NCI-H1417 (cell line): ENCODE measurements at regions not wholly inside any gene's neighbourhood (a gene's known extent, or its start where the extent isn't known, plus 50 kb on each side); places are given as distances from the start of the nearest gene placed in this dataset.

Experiments used
- DNase-seq, 3 experiments: peaks; one replicate each; lab custom pipeline; 2025; lab: John Stamatoyannopoulos, UW

- no peak for DNase-seq
These were observed 474.8 kb downstream of the KCNJ2 start for GRCh38 chr17:70644096-70644495.

DNA sequence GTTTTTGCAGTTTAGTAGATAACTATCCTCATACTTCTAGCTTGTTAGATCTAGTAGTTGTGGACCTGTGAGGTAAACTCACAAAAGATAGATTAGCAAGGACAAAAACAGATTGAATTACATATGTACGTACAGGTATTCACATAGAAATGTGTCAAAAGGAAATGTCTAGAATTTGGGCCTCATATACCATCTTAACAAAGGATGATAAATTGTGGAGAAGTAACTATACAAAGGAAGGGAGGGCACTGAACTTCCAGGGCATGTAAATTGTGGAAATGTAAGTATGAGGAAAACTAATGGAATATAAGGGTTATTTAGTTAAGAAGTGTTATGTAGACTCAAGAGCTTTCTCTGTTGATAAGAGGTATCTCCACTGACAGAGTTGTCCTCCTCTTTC, 477.3 kb downstream of the KCNJ2 start:
- DNase-seq = no peak

GRCh38 chr17:70648166-70648565, 478.8 kb downstream of the KCNJ2 start:
- no peak for DNase-seq

GRCh38 chr17:70653850-70654249, 484.5 kb downstream of the KCNJ2 start:
- DNase-seq = no peak

- no peak for DNase-seq
These were observed 485.4 kb downstream of the KCNJ2 start for GRCh38 chr17:70654706-70655105.

DNA sequence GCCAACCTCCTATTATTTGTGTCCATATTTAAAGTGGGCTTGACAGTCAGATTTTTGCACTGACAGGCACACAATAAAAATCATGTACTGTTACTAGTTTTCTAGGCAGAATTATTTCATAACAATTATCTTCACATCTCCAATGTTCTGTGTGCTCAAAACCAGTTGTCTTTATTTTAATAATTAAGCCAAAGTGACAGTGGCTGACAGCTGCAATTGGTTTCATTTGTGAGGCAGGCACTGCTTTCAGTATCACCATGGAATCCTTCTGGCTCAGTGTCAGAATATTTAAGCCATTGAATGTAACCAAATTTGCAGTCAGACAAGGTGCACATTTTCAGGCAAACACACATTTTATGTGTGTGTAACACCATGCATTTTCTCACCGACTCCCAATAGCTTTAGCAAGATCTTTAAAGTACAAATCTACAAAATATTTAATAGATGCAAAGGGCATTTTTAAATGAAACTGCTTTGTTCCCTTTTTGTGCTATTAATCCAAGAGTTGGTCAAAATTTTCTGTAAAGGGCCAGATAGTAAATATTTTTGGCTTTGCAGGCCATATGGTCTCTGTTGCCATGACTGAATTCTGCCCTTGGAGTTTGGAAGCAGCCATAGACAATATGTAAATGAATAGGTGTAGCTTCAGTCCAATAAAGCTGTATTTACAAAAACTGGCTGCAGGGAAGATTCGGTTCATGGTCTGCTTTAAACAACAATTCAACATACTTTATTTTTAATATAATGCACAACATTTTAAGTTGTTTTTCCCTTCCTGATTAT, 486.0 kb downstream of the KCNJ2 start:
- DNase-seq = peak in 1 of 3 experiments; percentile 58

DNA sequence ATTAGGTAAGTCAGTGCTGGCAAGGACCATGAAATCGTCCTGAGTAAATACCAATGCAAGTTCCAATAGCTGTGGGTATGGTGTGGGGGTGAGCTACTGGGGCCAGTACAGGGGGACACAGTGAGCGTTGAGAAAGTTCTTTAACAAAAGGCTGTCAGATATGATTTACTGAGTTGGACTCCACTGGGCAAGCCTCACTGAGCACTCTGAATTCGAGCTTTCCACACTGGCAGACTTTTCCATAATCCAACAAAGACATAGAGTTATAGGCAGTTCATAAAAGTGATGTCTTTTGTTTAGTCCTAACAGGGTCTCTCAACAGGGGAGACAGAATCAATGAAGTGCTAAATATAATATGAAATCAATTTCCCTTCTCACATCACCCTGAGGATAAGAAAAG, 489.0 kb downstream of the KCNJ2 start:
- no peak for DNase-seq

DNA sequence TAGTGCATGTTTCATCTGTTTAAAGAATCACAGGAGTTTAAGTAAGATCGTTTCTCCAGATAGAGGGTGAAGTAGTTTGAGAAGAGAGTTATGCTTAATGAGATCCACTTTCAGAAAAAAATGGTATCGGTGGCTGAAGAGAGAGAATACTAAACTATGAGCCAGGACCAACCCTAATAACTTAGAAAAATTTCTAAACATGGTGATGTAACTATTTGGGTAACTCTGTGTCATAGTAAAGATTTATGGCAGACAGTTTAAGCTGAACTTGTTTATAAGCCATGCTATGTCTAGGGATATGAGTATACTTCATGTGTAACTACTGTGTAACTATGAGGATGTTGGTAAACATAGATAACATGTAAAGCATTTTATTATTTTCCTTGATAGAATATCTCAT, 489.5 kb downstream of the KCNJ2 start:
- no peak for DNase-seq

GRCh38 chr17:70661342-70662222, 492.2 kb downstream of the KCNJ2 start:
- peak; percentile 67 to 94 (median 93) for DNase-seq

- no peak for DNase-seq
These were observed 499.1 kb downstream of the KCNJ2 start for GRCh38 chr17:70668276-70668937.

GRCh38 chr17:70668938-70669778, 499.8 kb downstream of the KCNJ2 start:
- DNase-seq = no peak

- DNase-seq = no peak
These were observed 504.7 kb downstream of the KCNJ2 start for GRCh38 chr17:70674061-70674460.

GRCh38 chr17:70675070-70675590, 505.8 kb downstream of the KCNJ2 start:
- DNase-seq = no peak

GRCh38 chr17:70677783-70678647, 508.7 kb downstream of the KCNJ2 start:
- peak in 2 of 3 experiments; percentile 10 to 20 for DNase-seq

DNA sequence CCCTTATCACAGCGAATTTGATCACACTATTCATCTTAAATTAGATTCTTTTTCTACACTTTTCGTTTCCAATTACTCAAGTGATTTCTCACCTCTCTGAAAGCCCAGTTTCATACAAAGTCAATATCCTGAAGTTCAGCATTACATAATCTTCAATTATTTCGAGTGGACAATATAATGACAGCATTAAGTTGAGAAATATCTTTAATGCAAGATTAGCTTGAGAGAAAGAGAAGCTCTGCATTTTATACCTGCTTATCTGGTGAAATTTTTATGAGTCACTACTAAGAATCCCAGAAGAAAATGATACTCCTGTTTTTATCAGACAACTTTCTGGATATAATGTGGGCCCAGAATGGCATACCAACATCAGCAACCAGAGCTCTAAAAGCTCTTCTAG, 509.6 kb downstream of the KCNJ2 start:
- DNase-seq = no peak

GRCh38 chr17:70683936-70684335, 514.6 kb downstream of the KCNJ2 start:
- DNase-seq = no peak

DNA sequence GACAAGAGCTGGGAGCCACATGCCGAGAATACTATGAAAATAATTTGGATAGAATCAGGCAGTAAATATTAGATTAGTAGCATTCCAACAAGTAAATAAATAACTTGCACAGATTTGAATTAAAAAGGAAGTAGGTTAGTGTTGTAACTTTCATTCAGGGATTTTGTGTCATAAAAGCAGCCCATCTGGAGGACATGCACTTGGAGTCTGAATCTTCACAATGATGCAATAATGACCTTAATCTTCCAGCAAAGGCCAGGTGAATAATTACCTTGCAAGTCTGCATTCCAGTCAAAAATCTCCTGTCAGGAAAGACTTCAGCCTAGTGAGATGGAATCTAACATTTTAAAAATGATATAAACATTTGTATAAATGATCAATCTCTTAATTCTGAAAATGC, 518.1 kb downstream of the KCNJ2 start:
- DNase-seq = no peak

DNA sequence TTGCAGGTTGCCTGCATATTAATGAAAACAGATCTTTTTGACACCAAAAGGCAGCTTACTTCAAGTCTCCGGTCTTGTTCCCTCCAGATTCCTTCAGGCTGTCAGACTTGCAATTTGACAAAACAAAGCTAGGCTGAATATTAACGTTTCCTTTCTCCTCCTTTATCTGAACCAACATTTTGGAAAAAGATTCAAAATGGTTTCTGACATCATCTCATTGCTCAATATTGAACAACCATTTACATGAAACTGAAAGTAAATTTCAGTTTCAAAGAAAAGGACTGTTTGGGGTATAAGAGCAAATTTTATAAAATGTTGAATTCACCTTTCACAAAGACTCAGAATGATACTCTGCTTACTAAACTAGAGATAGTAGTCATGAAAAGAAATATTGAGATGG, 521.8 kb downstream of the KCNJ2 start:
- no peak for DNase-seq

DNA sequence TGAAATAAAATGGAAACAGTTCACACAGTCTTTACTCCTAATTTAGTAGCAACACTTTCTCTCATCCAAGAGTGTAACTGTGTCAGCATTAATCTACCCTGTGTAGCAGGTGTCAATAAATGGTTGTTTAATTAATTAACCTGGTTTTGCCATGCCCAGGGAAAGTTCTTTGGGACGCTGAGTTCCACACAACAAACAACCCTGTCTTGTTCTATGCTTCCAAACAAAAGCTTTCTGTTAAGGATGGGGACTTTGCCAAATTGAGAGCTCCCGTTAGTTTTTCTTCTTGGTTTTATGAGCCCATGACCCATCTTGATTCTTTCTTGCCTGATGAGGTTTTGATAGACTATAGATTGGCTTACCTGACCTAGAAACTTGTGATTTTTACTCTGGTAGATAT, 530.1 kb downstream of the KCNJ2 start:
- DNase-seq = no peak

GRCh38 chr17:70702683-70703255, 533.4 kb downstream of the KCNJ2 start:
- DNase-seq = no peak
